Upper lobe of left lung (tissue), 6 donors: ENCODE measurements at regions not wholly inside any gene's neighbourhood (a gene's known extent, or its start where the extent isn't known, plus 50 kb on each side); places are given as distances from the start of the nearest gene placed in this dataset.

Experiments used
- ATAC-seq, 2 donors: fragments of 200-7000 bp; cut with Tn5 transposase; one replicate each; pipeline ENCODE4 v1.9.1; 2022; ENCODE audit warnings: mild to moderate bottlenecking in 2 of 2, moderate library complexity in 2 of 2; ENCODE audit not compliant: low FRiP score in 2 of 2
- DNase-seq, 2 donors: peaks; one replicate each; pipeline ENCODE4 v3.0.0-alpha.2; 2019 to 2020
- H3K27ac ChIP-seq, 4 donors: fragments of 200-600 bp; sonication (generic); one replicate each; pipeline ENCODE4 v1.5.1; 2016 to 2019
- H3K27me3 ChIP-seq, 4 donors: fragments of 200-600 bp; sonication (generic); one replicate each; pipeline ENCODE4 v1.5.1; 2017 to 2019
- H3K36me3 ChIP-seq, 4 donors: fragments of 200-600 bp; sonication (generic); one replicate each; pipeline ENCODE4 v1.5.1; 2016 to 2019
- H3K4me1 ChIP-seq, 4 donors: fragments of 200-600 bp; sonication (generic); one replicate each; pipeline ENCODE4 v1.5.1; 2018 to 2019
- H3K4me3 ChIP-seq, 4 donors: fragments of 200-600 bp; sonication (generic); one replicate each; pipeline ENCODE4 v1.5.1; 2017 to 2019; ENCODE audit warnings: mild to moderate bottlenecking in 2 of 4, moderate library complexity in 1 of 4
- H3K9me3 ChIP-seq, 4 donors: fragments of 200-600 bp; sonication (generic); one replicate each; pipeline ENCODE4 v1.5.1; 2018 to 2019
- EP300 ChIP-seq, 4 donors: sonication (generic); formaldehyde crosslinking; IDR thresholded peaks; one replicate each; pipeline ENCODE4 v1.5.1; 2017; ENCODE audit warnings: antibody characterized with exemption in 4 of 4, control low read depth in 2 of 4
- POLR2A ChIP-seq, 4 donors: fragments of 450-650 bp; IDR thresholded peaks; one replicate each; pipeline ENCODE4 v1.5.1; 2016 to 2017; ENCODE audit warnings: antibody characterized with exemption in 4 of 4, mild to moderate bottlenecking in 2 of 4
- POLR2AphosphoS5 ChIP-seq, 2 donors: sonication (generic); formaldehyde crosslinking; IDR thresholded peaks; one replicate each; pipeline ENCODE4 v1.5.1; 2017; ENCODE audit warnings: antibody characterized with exemption in 2 of 2
- WGBS, 2 donors: methylation state at CpG; one replicate each; pipeline ENCODE4 v1.1.5; 2017 to 2018; 5-methylcytosine and 5-hydroxymethylcytosine counted together
- TF ChIP-seq, protein P1 (sequence below), 6 experiments: fragments of 450-650 bp in 4 of 6; fragments of 200-600 bp in 2 of 6; sonication (generic) in 2 of 6; IDR thresholded peaks; one replicate each; pipeline ENCODE4 v1.5.1; 2016 to 2019; ENCODE audit warnings: antibody characterized with exemption in 6 of 6
- donor health status: DM: no; HTN: no; CAD: no; lungs with moderate emphysema.
- donor health status: DM: no; HTN: yes; CAD: no; lungs with severe emphysema.

DNA sequence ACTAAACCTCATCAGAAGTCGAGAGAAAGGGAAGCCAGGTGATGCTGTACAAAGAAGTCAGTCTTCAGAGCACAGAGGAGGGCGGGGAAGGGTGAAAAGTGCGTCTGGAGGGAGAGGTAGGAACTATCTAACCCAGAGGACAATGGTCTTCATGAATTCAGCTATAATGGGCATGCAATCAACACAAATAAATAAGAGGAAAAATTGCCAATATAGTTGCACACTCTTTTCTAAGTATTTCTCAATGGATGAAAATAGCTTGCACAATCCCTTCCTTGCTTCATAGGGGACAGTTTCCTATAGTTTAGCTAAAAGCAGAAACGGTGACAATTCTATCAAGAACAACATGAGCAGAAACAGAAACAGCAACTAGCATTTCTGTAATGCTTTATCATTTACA, 931.2 kb downstream of the AACS start:
- Histone ChIP-seq H3K36me3 (no peaks in the 10 kb centered on the region), H3K4me1 (no peaks in the 10 kb centered on the region), H3K9me3 (no peaks in the 10 kb centered on the region), H3K4me3 (no peak overlapping the region), H3K27me3 (no peaks in the 10 kb centered on the region), H3K27ac (no peak overlapping the region)
- WGBS, 2 donors, result 58 to 66% methylated on average over 4 of the region's 4 CpGs
- DNase-seq, result no peak
- TF ChIP-seq, protein P1, sequence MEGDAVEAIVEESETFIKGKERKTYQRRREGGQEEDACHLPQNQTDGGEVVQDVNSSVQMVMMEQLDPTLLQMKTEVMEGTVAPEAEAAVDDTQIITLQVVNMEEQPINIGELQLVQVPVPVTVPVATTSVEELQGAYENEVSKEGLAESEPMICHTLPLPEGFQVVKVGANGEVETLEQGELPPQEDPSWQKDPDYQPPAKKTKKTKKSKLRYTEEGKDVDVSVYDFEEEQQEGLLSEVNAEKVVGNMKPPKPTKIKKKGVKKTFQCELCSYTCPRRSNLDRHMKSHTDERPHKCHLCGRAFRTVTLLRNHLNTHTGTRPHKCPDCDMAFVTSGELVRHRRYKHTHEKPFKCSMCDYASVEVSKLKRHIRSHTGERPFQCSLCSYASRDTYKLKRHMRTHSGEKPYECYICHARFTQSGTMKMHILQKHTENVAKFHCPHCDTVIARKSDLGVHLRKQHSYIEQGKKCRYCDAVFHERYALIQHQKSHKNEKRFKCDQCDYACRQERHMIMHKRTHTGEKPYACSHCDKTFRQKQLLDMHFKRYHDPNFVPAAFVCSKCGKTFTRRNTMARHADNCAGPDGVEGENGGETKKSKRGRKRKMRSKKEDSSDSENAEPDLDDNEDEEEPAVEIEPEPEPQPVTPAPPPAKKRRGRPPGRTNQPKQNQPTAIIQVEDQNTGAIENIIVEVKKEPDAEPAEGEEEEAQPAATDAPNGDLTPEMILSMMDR (IDR thresholded peaks at IDR 0.05), result no peak
- no peak for TF ChIP-seq POLR2AphosphoS5 (IDR thresholded peaks at IDR 0.05)
- TF ChIP-seq EP300 (IDR thresholded peaks at IDR 0.05), result no peak
- no peak for TF ChIP-seq POLR2A (IDR thresholded peaks at IDR 0.05)
- ATAC-seq, result no peak

DNA sequence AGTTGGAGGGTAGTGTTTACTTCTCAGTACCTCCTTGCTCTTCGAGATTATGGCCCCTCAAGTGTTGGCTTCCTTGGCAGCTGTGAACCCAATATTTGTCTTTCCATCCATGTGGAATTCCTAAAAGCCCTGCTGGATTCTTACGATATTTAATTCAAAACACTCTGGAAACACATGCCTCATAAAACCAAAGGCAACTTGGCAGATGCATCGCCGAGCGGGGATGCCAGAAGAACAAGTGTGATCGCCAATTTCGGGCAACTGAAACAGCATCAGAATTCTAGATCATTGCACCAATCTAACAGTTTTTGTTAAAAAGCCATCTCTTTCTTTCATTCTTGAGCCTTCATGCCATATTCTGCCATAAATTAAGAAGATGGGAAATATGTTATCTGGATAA, 934.4 kb downstream of the AACS start:
- Histone ChIP-seq H3K9me3 (peaks cover 0 to 20% (median 6%) of the 10 kb centered on the region in 4 donors), H3K4me3 (no peak overlapping the region), H3K27ac (no peak overlapping the region), H3K27me3 (no peaks in the 10 kb centered on the region), H3K4me1 (no peaks in the 10 kb centered on the region), H3K36me3 (no peaks in the 10 kb centered on the region)
- no peak for ATAC-seq
- DNase-seq, result no peak
- TF ChIP-seq EP300 (IDR thresholded peaks at IDR 0.05) (no peak), POLR2AphosphoS5 (IDR thresholded peaks at IDR 0.05) (no peak), POLR2A (IDR thresholded peaks at IDR 0.05) (no peak)
- TF ChIP-seq, protein P1 (IDR thresholded peaks at IDR 0.05), result no peak
- 67 to 80% methylated on average over 7 of the region's 7 CpGs for WGBS, 2 donors

DNA sequence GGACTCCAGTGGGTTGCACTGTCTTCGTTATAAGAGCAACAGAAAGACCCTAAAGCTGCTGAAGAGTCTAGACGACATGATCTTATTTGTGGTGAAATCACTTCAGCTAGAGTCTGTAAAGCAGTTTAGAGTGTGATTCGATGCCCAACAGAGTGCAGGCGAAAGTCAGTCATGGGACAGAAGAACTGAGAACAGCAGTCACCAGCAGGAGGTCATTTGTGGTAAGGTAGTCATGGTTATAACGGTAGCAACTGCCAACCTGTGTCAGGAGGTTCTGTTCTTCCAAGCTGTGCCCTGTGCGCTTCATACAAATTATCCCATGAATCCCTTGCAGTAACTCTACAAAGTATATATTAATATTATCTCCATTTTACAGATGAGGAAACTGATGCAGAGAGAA, 954.1 kb downstream of the AACS start:
- Histone ChIP-seq H3K36me3 (no peaks in the 10 kb centered on the region), H3K27me3 (no peaks in the 10 kb centered on the region), H3K4me3 (no peak overlapping the region), H3K9me3 (peaks cover 0 to 20% (median 13%) of the 10 kb centered on the region in 4 donors), H3K4me1 (no peaks in the 10 kb centered on the region), H3K27ac (no peak overlapping the region)
- no peak for DNase-seq
- ATAC-seq, result no peak
- TF ChIP-seq POLR2AphosphoS5 (IDR thresholded peaks at IDR 0.05), result no peak
- TF ChIP-seq, protein P1 (IDR thresholded peaks at IDR 0.05), result no peak
- no peak for TF ChIP-seq POLR2A (IDR thresholded peaks at IDR 0.05)
- no peak for TF ChIP-seq EP300 (IDR thresholded peaks at IDR 0.05)
- 62 to 71% methylated on average over 6 of the region's 6 CpGs for WGBS, 2 donors

DNA sequence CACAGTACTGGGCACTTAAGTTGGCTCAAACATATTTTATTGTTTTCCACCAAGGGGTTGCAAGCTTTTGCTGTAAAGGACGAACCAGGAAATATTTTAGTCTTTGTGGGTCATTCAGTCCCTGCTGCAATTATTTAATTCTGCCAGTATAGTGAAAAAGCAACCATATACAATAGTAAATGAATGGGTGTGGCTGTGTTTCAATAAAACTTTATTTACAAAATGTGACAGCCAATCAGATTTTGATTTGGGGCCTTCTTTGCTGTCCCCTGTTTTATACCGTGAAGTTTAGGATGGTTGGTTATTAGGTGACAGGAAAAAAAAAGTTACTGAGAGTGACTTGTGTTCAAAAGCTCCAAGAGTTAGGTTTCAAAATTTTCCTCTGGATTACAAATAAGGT, 956.4 kb downstream of the AACS start:
- ATAC-seq (no peak), DNase-seq (no peak)
- Histone ChIP-seq H3K4me1 (no peaks in the 10 kb centered on the region), H3K27ac (no peak overlapping the region), H3K4me3 (no peak overlapping the region), H3K9me3 (peaks cover 0 to 20% (median 13%) of the 10 kb centered on the region in 4 donors), H3K36me3 (no peaks in the 10 kb centered on the region), H3K27me3 (no peaks in the 10 kb centered on the region)
- 82 to 86% methylated on average over 2 of the region's 2 CpGs for WGBS, 2 donors
- TF ChIP-seq POLR2AphosphoS5 (IDR thresholded peaks at IDR 0.05) (no peak), EP300 (IDR thresholded peaks at IDR 0.05) (no peak), POLR2A (IDR thresholded peaks at IDR 0.05) (no peak)
- TF ChIP-seq, protein P1 (IDR thresholded peaks at IDR 0.05), result no peak

DNA sequence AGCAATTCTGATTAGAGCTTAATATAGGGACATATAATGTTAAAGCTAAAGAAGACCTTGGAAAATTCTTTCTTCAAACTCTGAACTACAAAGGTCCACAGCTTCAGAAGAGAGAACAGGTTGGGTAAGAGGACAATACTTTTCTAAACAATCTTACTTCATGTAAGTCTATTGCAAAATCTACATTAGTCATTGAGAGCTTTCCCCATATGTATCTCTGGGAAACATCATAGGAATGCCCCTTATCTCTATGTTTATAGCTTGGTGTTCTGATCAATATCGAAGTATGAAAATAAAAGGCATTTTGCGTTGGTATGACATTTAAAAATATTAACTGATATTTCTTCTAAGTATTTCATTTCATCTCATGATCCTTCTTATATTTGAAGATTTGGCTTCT, 962.6 kb downstream of the AACS start:
- no peak overlapping the region for H3K27ac ChIP-seq
- no peaks in the 10 kb centered on the region for H3K36me3 ChIP-seq
- no peak overlapping the region for H3K4me3 ChIP-seq
- TF ChIP-seq, protein P1 (IDR thresholded peaks at IDR 0.05), result no peak
- no peak for TF ChIP-seq POLR2A (IDR thresholded peaks at IDR 0.05)
- no peak for TF ChIP-seq POLR2AphosphoS5 (IDR thresholded peaks at IDR 0.05)
- TF ChIP-seq EP300 (IDR thresholded peaks at IDR 0.05), result no peak
- no peak for ATAC-seq
- H3K4me1 ChIP-seq, result no peaks in the 10 kb centered on the region
- no peaks in the 10 kb centered on the region for H3K27me3 ChIP-seq
- no peaks in the 10 kb centered on the region for H3K9me3 ChIP-seq
- WGBS, 2 donors, result 82 to 90% methylated on average over 2 of the region's 2 CpGs
- no peak for DNase-seq
